ENCODE measurements at regions not wholly inside any gene's neighbourhood (a gene's known extent, or its start where the extent isn't known, plus 50 kb on each side); places are given as distances from the start of the nearest gene placed in this dataset.
A peak's percentile ranks its signal among the peaks of the same experiment; 100 is the strongest.

DNA sequence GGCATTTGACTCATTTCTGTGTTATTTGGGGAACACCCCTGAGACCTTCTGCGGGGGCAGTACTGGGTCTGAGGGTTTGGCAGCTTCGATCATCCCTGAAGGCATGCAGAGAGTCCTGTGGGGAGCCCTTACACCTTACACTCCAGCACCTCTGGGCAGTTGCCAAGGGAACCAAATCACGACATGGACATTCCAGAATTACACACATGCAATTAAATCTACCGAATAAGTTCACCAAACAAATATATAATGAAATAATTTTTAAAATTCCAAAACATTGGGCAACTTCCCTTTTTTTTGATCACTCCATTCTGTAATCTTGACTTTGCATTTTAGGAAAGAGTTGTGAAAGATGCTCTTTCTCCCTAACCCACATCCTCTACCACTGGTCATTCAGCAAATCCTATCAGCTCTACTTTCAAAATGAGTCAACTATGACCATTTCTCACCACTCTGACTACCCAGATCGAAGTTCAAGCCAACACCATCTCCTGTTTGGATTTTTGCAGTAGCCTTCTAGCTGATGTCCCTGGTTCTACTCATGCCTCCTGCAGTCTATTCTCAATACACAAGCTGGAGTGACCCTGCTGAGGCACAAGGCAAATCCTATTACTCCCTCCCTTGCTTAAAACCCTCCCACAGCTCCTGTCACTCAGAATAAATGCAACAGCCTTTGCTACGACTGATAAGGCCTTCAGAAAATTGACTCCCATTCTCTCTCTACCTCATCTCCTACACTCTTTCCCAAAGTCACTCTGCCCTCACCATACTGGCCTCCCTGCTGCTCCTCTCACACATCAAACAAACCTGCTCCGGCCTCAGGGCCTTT lies 533.3 kb downstream of the HACE1 start:
- Histone ChIP-seq H3K4me1 (replicated peaks in 1 of 2) (peaks cover 0 to 8% of the 10 kb centered on the region in 2 donors), H3K9me3 (replicated peaks in 1 of 3) (no peaks in the 10 kb centered on the region), H3K27me3 (no peaks in the 10 kb centered on the region), H3K36me3 (replicated peaks in 1 of 2) (no peaks in the 10 kb centered on the region), H3K27ac (no peak overlapping the region), H3K4me3 (no peak overlapping the region)
- TF ChIP-seq, protein P1, sequence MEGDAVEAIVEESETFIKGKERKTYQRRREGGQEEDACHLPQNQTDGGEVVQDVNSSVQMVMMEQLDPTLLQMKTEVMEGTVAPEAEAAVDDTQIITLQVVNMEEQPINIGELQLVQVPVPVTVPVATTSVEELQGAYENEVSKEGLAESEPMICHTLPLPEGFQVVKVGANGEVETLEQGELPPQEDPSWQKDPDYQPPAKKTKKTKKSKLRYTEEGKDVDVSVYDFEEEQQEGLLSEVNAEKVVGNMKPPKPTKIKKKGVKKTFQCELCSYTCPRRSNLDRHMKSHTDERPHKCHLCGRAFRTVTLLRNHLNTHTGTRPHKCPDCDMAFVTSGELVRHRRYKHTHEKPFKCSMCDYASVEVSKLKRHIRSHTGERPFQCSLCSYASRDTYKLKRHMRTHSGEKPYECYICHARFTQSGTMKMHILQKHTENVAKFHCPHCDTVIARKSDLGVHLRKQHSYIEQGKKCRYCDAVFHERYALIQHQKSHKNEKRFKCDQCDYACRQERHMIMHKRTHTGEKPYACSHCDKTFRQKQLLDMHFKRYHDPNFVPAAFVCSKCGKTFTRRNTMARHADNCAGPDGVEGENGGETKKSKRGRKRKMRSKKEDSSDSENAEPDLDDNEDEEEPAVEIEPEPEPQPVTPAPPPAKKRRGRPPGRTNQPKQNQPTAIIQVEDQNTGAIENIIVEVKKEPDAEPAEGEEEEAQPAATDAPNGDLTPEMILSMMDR (IDR thresholded peaks at IDR 0.05) = no peak
- no peak for TF ChIP-seq POLR2A (IDR thresholded peaks at IDR 0.05)
- DNase-seq = peak in 2 of 7 donors; percentile 3 to 16
- WGBS, 4 donors = 63 to 67% (median 66%) methylated on average over 7 of the region's 7 CpGs
- intact Hi-C loops (cut with DNase I) = no loop called here

DNA sequence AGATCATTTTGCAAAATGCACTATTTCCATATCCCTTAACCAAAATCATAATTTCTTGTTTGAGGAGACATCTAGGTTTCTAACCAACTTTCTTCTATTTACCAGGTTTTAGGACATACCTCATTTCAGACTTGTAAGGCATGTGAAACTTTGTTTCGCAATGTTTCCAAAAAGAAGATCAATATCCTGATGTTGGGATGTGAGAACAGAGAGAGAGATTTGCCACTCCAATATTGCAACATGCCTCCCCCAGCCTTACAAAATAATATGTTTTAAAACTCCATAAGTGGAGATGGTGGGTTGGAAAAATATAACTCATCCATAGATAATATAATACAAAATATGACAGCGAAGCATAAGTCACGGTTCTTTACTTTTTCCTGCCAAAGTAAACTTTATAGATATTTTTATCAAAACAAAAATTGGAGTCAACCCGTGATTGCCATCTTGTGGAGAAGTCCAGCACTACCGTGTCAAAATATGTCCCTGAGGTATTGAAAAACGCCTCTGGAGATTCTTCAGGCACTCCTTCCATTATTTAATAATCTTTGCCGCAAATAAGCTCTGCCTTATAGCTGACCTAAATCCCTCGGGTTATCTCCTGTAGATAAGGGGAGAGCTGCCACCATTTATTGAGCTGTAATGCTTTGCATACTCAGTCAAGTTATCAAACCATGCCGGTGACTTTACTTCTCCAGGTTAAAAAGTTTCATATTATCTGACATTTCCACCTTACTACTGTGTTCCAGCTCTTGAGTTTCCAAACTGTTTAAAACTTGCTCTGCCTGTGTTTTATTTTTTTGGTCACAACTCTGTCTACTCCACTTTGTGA lies 534.2 kb downstream of the HACE1 start:
- Histone ChIP-seq H3K36me3 (replicated peaks in 1 of 2) (no peaks in the 10 kb centered on the region), H3K4me3 (no peak overlapping the region), H3K27ac (no peak overlapping the region), H3K9me3 (replicated peaks in 1 of 3) (no peaks in the 10 kb centered on the region), H3K4me1 (replicated peaks in 1 of 2) (peaks cover 0 to 8% of the 10 kb centered on the region in 2 donors), H3K27me3 (no peaks in the 10 kb centered on the region)
- intact Hi-C loops (cut with DNase I) = no loop called here
- DNase-seq = peak in 2 of 7 donors; percentile 8 to 29
- WGBS, 4 donors = 17 to 18% (median 17%) methylated on average over 9 of the region's 9 CpGs
- TF ChIP-seq, protein P1 (IDR thresholded peaks at IDR 0.05) = peak; percentile 11 to 63 (median 36)
- no peak for TF ChIP-seq POLR2A (IDR thresholded peaks at IDR 0.05)

GRCh38 chr6:104324301-104324700 lies 535.4 kb downstream of the HACE1 start:
- intact Hi-C loops (cut with DNase I) = no loop called here
- WGBS, 4 donors = 76 to 94% (median 80%) methylated on average over 1 of the region's 1 CpG
- H3K27me3 ChIP-seq = no peaks in the 10 kb centered on the region

DNA sequence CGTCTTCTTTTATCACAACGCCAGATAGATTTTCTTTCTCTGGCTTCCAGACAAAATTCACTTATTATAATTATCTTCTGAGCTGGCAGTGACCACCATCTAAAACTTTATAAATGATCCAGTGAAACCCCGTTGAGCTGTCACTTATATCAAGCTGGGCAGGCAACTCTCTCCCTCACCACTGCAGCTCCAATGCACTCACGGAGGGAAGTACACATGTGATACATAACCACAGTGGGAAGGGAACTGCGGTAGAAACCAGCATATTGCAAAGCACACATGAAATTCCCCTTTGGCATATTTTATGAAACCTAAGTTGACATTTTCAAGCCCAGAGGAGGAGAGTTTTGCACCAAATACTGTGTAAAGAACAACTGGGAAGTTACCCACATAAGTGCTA lies 536.9 kb downstream of the HACE1 start:
- Histone ChIP-seq H3K9me3 (replicated peaks in 1 of 3) (no peaks in the 10 kb centered on the region), H3K36me3 (replicated peaks in 1 of 2) (no peaks in the 10 kb centered on the region), H3K27me3 (no peaks in the 10 kb centered on the region), H3K27ac (no peak overlapping the region), H3K4me3 (no peak overlapping the region), H3K4me1 (replicated peaks in 1 of 2) (peaks cover 0 to 8% of the 10 kb centered on the region in 2 donors)
- DNase-seq = peak in 2 of 7 donors; percentile 5 to 20
- intact Hi-C loops (cut with DNase I) = no loop called here
- 48 to 61% (median 52%) methylated on average over 5 of the region's 5 CpGs for WGBS, 4 donors
- TF ChIP-seq POLR2A (IDR thresholded peaks at IDR 0.05) = no peak
- TF ChIP-seq, protein P1 (IDR thresholded peaks at IDR 0.05) = no peak

More at GRCh38 chr6:104324301-104324700, 535.4 kb downstream of the HACE1 start:
- H3K36me3 ChIP-seq (replicated peaks in 1 of 2) = no peaks in the 10 kb centered on the region
- TF ChIP-seq, protein P1 (IDR thresholded peaks at IDR 0.05) = no peak
- no peak for TF ChIP-seq POLR2A (IDR thresholded peaks at IDR 0.05)
- DNase-seq = no peak
- no peaks in the 10 kb centered on the region for H3K9me3 ChIP-seq (replicated peaks in 1 of 3)
- H3K4me3 ChIP-seq = no peak overlapping the region
- H3K27ac ChIP-seq = no peak overlapping the region
- peaks cover 0 to 8% of the 10 kb centered on the region in 2 donors for H3K4me1 ChIP-seq (replicated peaks in 1 of 2)
